Ectodermal cell (in vitro differentiated cells): ENCODE measurements at regions not wholly inside any gene's neighbourhood (a gene's known extent, or its start where the extent isn't known, plus 50 kb on each side); places are given as distances from the start of the nearest gene placed in this dataset.
"Not testable (repeated sequence)": the region's sequence is repeated elsewhere in the genome, so short reads cannot be mapped to it uniquely, and the experiment has no call there.

Source experiments
- H3K27ac ChIP-seq: 2 replicates; pipeline ENCODE4 v1.7.0; 2013; ENCODE audit warnings: mild to moderate bottlenecking, low read depth, low read length; ENCODE audit not compliant: insufficient read depth, poor library complexity, severe bottlenecking
- H3K27me3 ChIP-seq: 2 replicates; pipeline ENCODE4 v1.7.0; 2013; ENCODE audit warnings: mild to moderate bottlenecking, low read length; ENCODE audit not compliant: insufficient read depth, control insufficient read depth, poor library complexity, severe bottlenecking
- H3K36me3 ChIP-seq: one replicate; pipeline ENCODE4 v1.7.0; 2013; ENCODE audit warnings: low read length; ENCODE audit not compliant: control insufficient read depth, insufficient read depth
- H3K4me1 ChIP-seq: one replicate; pipeline ENCODE4 v1.7.0; 2013; ENCODE audit warnings: low read length; ENCODE audit not compliant: control insufficient read depth, insufficient read depth
- H3K4me3 ChIP-seq: 2 replicates; pipeline ENCODE4 v1.7.0; 2013; ENCODE audit warnings: low read depth, low read length, control low read depth; ENCODE audit not compliant: insufficient read depth
- H3K9me3 ChIP-seq: 2 replicates; pipeline ENCODE4 v1.7.0; 2013; ENCODE audit warnings: mild to moderate bottlenecking, low read length, moderate library complexity; ENCODE audit not compliant: control insufficient read depth
- WGBS, 2 experiments: methylation state at CpG; one replicate each; pipeline ENCODE4 v1.1.7; 2013; ENCODE audit warnings: missing lambda C conversion rate in 2 of 2; 5-methylcytosine and 5-hydroxymethylcytosine counted together

- no peak overlapping the region for H3K27ac ChIP-seq
- H3K4me1 ChIP-seq = peaks cover 5% of the 10 kb centered on the region
- H3K9me3 ChIP-seq = no peaks in the 10 kb centered on the region
- no peak overlapping the region for H3K4me3 ChIP-seq
- no peaks in the 10 kb centered on the region for H3K36me3 ChIP-seq
- WGBS, 2 experiments = 78 to 81% methylated on average over 10 of the region's 10 CpGs
- H3K27me3 ChIP-seq = no peaks in the 10 kb centered on the region
These were observed 515.2 kb downstream of the REEP3 start for GRCh38 chr10:64036321-64036930.

GRCh38 chr10:64037071-64037661 lies 516.0 kb downstream of the REEP3 start:
- peaks cover 5% of the 10 kb centered on the region for H3K4me1 ChIP-seq
- WGBS, 2 experiments = 82 to 86% methylated on average over 9 of the region's 9 CpGs
- H3K36me3 ChIP-seq = no peaks in the 10 kb centered on the region
- no peaks in the 10 kb centered on the region for H3K9me3 ChIP-seq
- H3K27ac ChIP-seq = no peak overlapping the region
- H3K27me3 ChIP-seq = no peaks in the 10 kb centered on the region
- no peak overlapping the region for H3K4me3 ChIP-seq

- H3K36me3 ChIP-seq = no peaks in the 10 kb centered on the region
- no peaks in the 10 kb centered on the region for H3K9me3 ChIP-seq
- no peak overlapping the region for H3K27ac ChIP-seq
- H3K4me1 ChIP-seq = peaks cover 5% of the 10 kb centered on the region
- 96 to 98% methylated on average over 6 of the region's 6 CpGs for WGBS, 2 experiments
- no peak overlapping the region for H3K4me3 ChIP-seq
- no peaks in the 10 kb centered on the region for H3K27me3 ChIP-seq
These were observed 516.9 kb downstream of the REEP3 start for GRCh38 chr10:64038107-64038506.

- H3K27ac ChIP-seq = no peak overlapping the region
- H3K9me3 ChIP-seq = no peaks in the 10 kb centered on the region
- H3K27me3 ChIP-seq = no peaks in the 10 kb centered on the region
- WGBS, 2 experiments = 88 to 96% methylated on average over 3 to 6 of the region's 6 CpGs
- peaks cover 5% of the 10 kb centered on the region for H3K4me1 ChIP-seq
- H3K4me3 ChIP-seq = no peak overlapping the region
- H3K36me3 ChIP-seq = no peaks in the 10 kb centered on the region
These were observed 518.0 kb downstream of the REEP3 start for GRCh38 chr10:64039198-64039597.

GRCh38 chr10:64040781-64041180 lies 519.6 kb downstream of the REEP3 start:
- no peak overlapping the region for H3K4me3 ChIP-seq
- no peak overlapping the region for H3K27ac ChIP-seq
- H3K27me3 ChIP-seq = no peaks in the 10 kb centered on the region
- H3K9me3 ChIP-seq = no peaks in the 10 kb centered on the region
- 87% methylated on average over 2 of the region's 2 CpGs for WGBS, 2 experiments
- no peaks in the 10 kb centered on the region for H3K36me3 ChIP-seq
- peaks cover 5% of the 10 kb centered on the region for H3K4me1 ChIP-seq

- H3K4me3 ChIP-seq = no peak overlapping the region
- H3K27ac ChIP-seq = no peak overlapping the region
- H3K27me3 ChIP-seq = no peaks in the 10 kb centered on the region
- no peaks in the 10 kb centered on the region for H3K36me3 ChIP-seq
- peaks cover 5% of the 10 kb centered on the region for H3K4me1 ChIP-seq
- 78 to 79% methylated on average over 43 of the region's 43 CpGs for WGBS, 2 experiments
- H3K9me3 ChIP-seq = no peaks in the 10 kb centered on the region
These were observed 520.2 kb downstream of the REEP3 start for GRCh38 chr10:64041185-64041988.

GRCh38 chr10:64041989-64042490 lies 520.8 kb downstream of the REEP3 start:
- H3K4me1 ChIP-seq = peaks cover 5% of the 10 kb centered on the region
- no peak overlapping the region for H3K4me3 ChIP-seq
- WGBS, 2 experiments = 91% methylated on average over 19 of the region's 19 CpGs
- H3K27me3 ChIP-seq = no peaks in the 10 kb centered on the region
- H3K27ac ChIP-seq = no peak overlapping the region
- H3K9me3 ChIP-seq = no peaks in the 10 kb centered on the region
- H3K36me3 ChIP-seq = no peaks in the 10 kb centered on the region

- H3K36me3 ChIP-seq = no peaks in the 10 kb centered on the region
- H3K4me3 ChIP-seq = no peak overlapping the region
- no peaks in the 10 kb centered on the region for H3K9me3 ChIP-seq
- WGBS, 2 experiments = 94 to 100% methylated on average over 2 of the region's 2 CpGs
- no peak overlapping the region for H3K27ac ChIP-seq
- no peaks in the 10 kb centered on the region for H3K4me1 ChIP-seq
- H3K27me3 ChIP-seq = no peaks in the 10 kb centered on the region
These were observed 522.9 kb downstream of the REEP3 start for GRCh38 chr10:64044098-64044497.

GRCh38 chr10:64044957-64045632 lies 523.9 kb downstream of the REEP3 start:
- H3K27ac ChIP-seq, H3K4me3 ChIP-seq, H3K36me3 ChIP-seq, H3K27me3 ChIP-seq, H3K4me1 ChIP-seq, H3K9me3 ChIP-seq: not testable (repeated sequence)
- 94 to 97% methylated on average over 15 to 16 of the region's 16 CpGs for WGBS, 2 experiments

GRCh38 chr10:64054392-64054791 lies 533.2 kb downstream of the REEP3 start:
- Histone ChIP-seq H3K27me3 (no peaks in the 10 kb centered on the region), H3K27ac (no peak overlapping the region), H3K36me3 (no peaks in the 10 kb centered on the region), H3K4me3 (no peak overlapping the region), H3K9me3 (no peaks in the 10 kb centered on the region), H3K4me1 (no peaks in the 10 kb centered on the region)
